ACC112 (cell line): ENCODE measurements at regions not wholly inside any gene's neighbourhood (a gene's known extent, or its start where the extent isn't known, plus 50 kb on each side); places are given as distances from the start of the nearest gene placed in this dataset.

Experiments
- H2AFZ ChIP-seq: fragments of 200-600 bp; sonication (generic); one replicate; pipeline ENCODE4 v1.6.0; 2017; ENCODE audit warnings: antibody characterized with exemption, low read length; ENCODE audit not compliant: unreplicated experiment
- H3K27ac ChIP-seq: fragments of 200-600 bp; sonication (generic); 2 replicates; pipeline ENCODE4 v1.5.1; 2014; ENCODE audit warnings: low read depth, mild to moderate bottlenecking, antibody characterized with exemption, low read length, moderate library complexity
- H3K27me3 ChIP-seq: fragments of 200-600 bp; sonication (generic); 2 replicates; pipeline ENCODE4 v1.6.1; 2014; ENCODE audit warnings: mild to moderate bottlenecking, antibody characterized with exemption, low read length, moderate library complexity, mixed read lengths; ENCODE audit not compliant: insufficient read depth
- H3K36me3 ChIP-seq: fragments of 200-600 bp; sonication (generic); 2 replicates; pipeline ENCODE4 v1.6.1; 2016; ENCODE audit warnings: mild to moderate bottlenecking, antibody characterized with exemption, low read length, moderate library complexity, mixed read lengths; ENCODE audit not compliant: insufficient read depth
- H3K4me1 ChIP-seq: fragments of 200-600 bp; sonication (generic); one replicate; pipeline ENCODE4 v1.6.1; 2016; ENCODE audit warnings: low read length, mixed read lengths; ENCODE audit not compliant: insufficient read depth, unreplicated experiment, control insufficient read depth
- H3K4me3 ChIP-seq: fragments of 200-600 bp; sonication (generic); 2 replicates; pipeline ENCODE4 v1.5.1; 2014; ENCODE audit warnings: mild to moderate bottlenecking, low read depth, low read length
- H3K79me2 ChIP-seq: fragments of 200-600 bp; sonication (generic); one replicate; pipeline ENCODE4 v1.6.0; 2016; ENCODE audit warnings: low read length; ENCODE audit not compliant: control insufficient read depth, unreplicated experiment, insufficient read depth

DNA sequence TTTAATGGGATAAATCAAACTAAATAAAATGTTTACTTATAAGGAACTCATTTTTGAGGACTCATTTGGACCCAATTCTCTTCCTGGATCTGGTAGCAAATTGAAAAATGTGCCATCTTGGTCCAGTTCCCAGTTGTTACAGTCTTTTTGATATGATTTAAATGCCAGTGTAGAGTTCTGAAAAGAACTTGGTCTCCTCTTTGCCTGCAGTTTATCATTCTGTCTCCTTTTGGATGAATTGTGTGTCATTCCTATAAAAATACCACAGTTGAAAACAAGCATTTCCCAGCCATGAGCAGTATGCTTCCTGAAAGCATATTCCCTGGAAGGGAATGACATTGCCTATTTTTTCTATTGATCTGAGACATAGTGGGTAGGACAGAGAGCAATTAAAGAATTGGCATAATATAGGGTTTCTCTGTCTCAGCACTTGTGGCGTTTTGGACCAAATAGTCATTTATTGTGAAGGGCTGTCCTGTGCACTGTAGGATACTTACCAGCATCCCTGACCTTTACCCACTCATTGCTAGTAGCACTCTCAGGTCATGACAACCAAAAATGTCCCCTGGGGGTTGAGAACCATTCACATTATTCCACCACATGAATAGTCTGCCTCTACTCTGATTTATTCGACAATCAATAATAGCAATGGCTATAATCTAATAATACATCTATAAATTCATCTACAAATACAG is 181.8 kb downstream of the NXNL2 start:
- Histone ChIP-seq H3K27me3 (no peaks in the 10 kb centered on the region), H2AFZ (no peak overlapping the region), H3K79me2 (no peaks in the 10 kb centered on the region), H3K36me3 (no peaks in the 10 kb centered on the region), H3K4me3 (no peak overlapping the region), H3K4me1 (peaks cover 9% of the 10 kb centered on the region), H3K27ac (no peak overlapping the region)

GRCh38 chr9:88721025-88721424 is 186.0 kb downstream of the NXNL2 start:
- peaks cover 25% of the 10 kb centered on the region for H3K4me1 ChIP-seq
- no peak overlapping the region for H2AFZ ChIP-seq
- no peak overlapping the region for H3K4me3 ChIP-seq
- no peak overlapping the region for H3K27ac ChIP-seq
- no peaks in the 10 kb centered on the region for H3K36me3 ChIP-seq
- no peaks in the 10 kb centered on the region for H3K79me2 ChIP-seq
- no peaks in the 10 kb centered on the region for H3K27me3 ChIP-seq

GRCh38 chr9:88721495-88722279 is 186.7 kb downstream of the NXNL2 start:
- no peak overlapping the region for H3K27ac ChIP-seq
- H3K4me3 ChIP-seq: no peak overlapping the region
- H3K36me3 ChIP-seq: no peaks in the 10 kb centered on the region
- no peak overlapping the region for H2AFZ ChIP-seq
- H3K79me2 ChIP-seq: no peaks in the 10 kb centered on the region
- H3K4me1 ChIP-seq: peaks cover 25% of the 10 kb centered on the region
- H3K27me3 ChIP-seq: no peaks in the 10 kb centered on the region

- no peaks in the 10 kb centered on the region for H3K79me2 ChIP-seq
- H3K27me3 ChIP-seq: no peaks in the 10 kb centered on the region
- no peak overlapping the region for H3K4me3 ChIP-seq
- H2AFZ ChIP-seq: peak overlapping the region; percentile 89
- H3K4me1 ChIP-seq: peaks cover 25% of the 10 kb centered on the region
- no peak overlapping the region for H3K27ac ChIP-seq
- no peaks in the 10 kb centered on the region for H3K36me3 ChIP-seq
These were observed 187.8 kb downstream of the NXNL2 start for GRCh38 chr9:88722753-88723152.

- H3K79me2 ChIP-seq: no peaks in the 10 kb centered on the region
- H3K27ac ChIP-seq: no peak overlapping the region
- no peaks in the 10 kb centered on the region for H3K27me3 ChIP-seq
- no peak overlapping the region for H3K4me3 ChIP-seq
- peaks cover 25% of the 10 kb centered on the region for H3K4me1 ChIP-seq
- no peak overlapping the region for H2AFZ ChIP-seq
- H3K36me3 ChIP-seq: no peaks in the 10 kb centered on the region
These were observed 188.8 kb downstream of the NXNL2 start for GRCh38 chr9:88723751-88724150.

GRCh38 chr9:88724331-88724730 is 189.4 kb downstream of the NXNL2 start:
- H3K27me3 ChIP-seq: no peaks in the 10 kb centered on the region
- H3K27ac ChIP-seq: no peak overlapping the region
- H2AFZ ChIP-seq: no peak overlapping the region
- H3K4me1 ChIP-seq: peaks cover 25% of the 10 kb centered on the region
- no peaks in the 10 kb centered on the region for H3K36me3 ChIP-seq
- no peak overlapping the region for H3K4me3 ChIP-seq
- no peaks in the 10 kb centered on the region for H3K79me2 ChIP-seq

GRCh38 chr9:88725300-88726019 is 190.5 kb downstream of the NXNL2 start:
- H3K27me3 ChIP-seq: no peaks in the 10 kb centered on the region
- no peak overlapping the region for H2AFZ ChIP-seq
- peaks cover 25% of the 10 kb centered on the region for H3K4me1 ChIP-seq
- no peak overlapping the region for H3K27ac ChIP-seq
- no peak overlapping the region for H3K4me3 ChIP-seq
- no peaks in the 10 kb centered on the region for H3K79me2 ChIP-seq
- no peaks in the 10 kb centered on the region for H3K36me3 ChIP-seq

GRCh38 chr9:88726803-88727202 is 191.8 kb downstream of the NXNL2 start:
- H2AFZ ChIP-seq: no peak overlapping the region
- H3K27me3 ChIP-seq: no peaks in the 10 kb centered on the region
- no peak overlapping the region for H3K4me3 ChIP-seq
- H3K4me1 ChIP-seq: peaks cover 23% of the 10 kb centered on the region
- H3K27ac ChIP-seq: no peak overlapping the region
- no peaks in the 10 kb centered on the region for H3K79me2 ChIP-seq
- H3K36me3 ChIP-seq: no peaks in the 10 kb centered on the region

- Histone ChIP-seq H3K79me2 (no peaks in the 10 kb centered on the region), H2AFZ (no peak overlapping the region), H3K4me1 (peaks cover 37% of the 10 kb centered on the region), H3K4me3 (no peak overlapping the region), H3K27me3 (no peaks in the 10 kb centered on the region), H3K36me3 (no peaks in the 10 kb centered on the region), H3K27ac (peak overlapping the region; percentile 94)
These were observed 195.8 kb downstream of the NXNL2 start for GRCh38 chr9:88730780-88731179.

DNA sequence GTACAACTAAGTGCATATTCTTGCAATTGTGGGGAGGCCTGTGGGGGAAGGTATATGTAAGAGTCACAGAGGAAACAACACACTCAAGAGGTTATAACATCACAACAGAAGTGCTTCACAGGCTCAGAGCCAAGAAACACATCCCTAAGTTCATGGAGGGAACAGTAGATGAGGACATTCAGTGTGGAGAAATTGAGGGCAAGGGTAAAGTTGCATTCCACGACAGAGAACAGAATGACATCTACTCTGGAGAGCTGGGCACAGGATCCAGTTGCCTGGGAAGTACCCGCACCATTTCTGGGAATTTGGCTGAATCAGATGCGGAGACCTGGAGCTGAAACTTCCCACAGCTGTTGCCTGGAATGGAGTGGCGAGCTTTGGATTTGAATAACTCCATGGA is 197.2 kb downstream of the NXNL2 start:
- Histone ChIP-seq H3K4me1 (peaks cover 37% of the 10 kb centered on the region), H3K27ac (peak overlapping the region; percentile 94), H3K4me3 (peak overlapping the region; percentile 32; the same call in 1 of the 2 replicates), H3K27me3 (no peaks in the 10 kb centered on the region), H3K36me3 (no peaks in the 10 kb centered on the region), H2AFZ (no peak overlapping the region), H3K79me2 (no peaks in the 10 kb centered on the region)
